Neural progenitor cell (in vitro differentiated cells): ENCODE measurements at regions not wholly inside any gene's neighbourhood (a gene's known extent, or its start where the extent isn't known, plus 50 kb on each side); places are given as distances from the start of the nearest gene placed in this dataset.
A peak's percentile ranks its signal among the peaks of the same experiment; 100 is the strongest.

Source experiments
- DNase-seq: peaks from one replicate; pipeline ENCODE4 v3.0.0-alpha.2; 2016; ENCODE audit warnings: low spot score
- H2AFZ ChIP-seq: fragments of 200-600 bp; sonication (generic); replicated peaks from 2 replicates; pipeline ENCODE4 v1.6.1; 2016; ENCODE audit warnings: antibody characterized with exemption
- H3F3A ChIP-seq: fragments of 200-600 bp; sonication (generic); 2 replicates; pipeline ENCODE4 v1.6.1; 2016; ENCODE audit warnings: antibody characterized with exemption, low read depth
- H3K27ac ChIP-seq: fragments of 200-600 bp; sonication (generic); 2 replicates; pipeline ENCODE4 v1.5.1; 2016; ENCODE audit warnings: mild to moderate bottlenecking
- H3K27me3 ChIP-seq: fragments of 200-600 bp; sonication (generic); 2 replicates; pipeline ENCODE4 v1.6.1; 2016; ENCODE audit warnings: mild to moderate bottlenecking, moderate library complexity
- H3K36me3 ChIP-seq: fragments of 200-600 bp; sonication (generic); 2 replicates; pipeline ENCODE4 v1.5.1; 2016
- H3K4me1 ChIP-seq: fragments of 200-600 bp; sonication (generic); 2 replicates; pipeline ENCODE4 v1.6.1; 2016; ENCODE audit warnings: mixed run types
- H3K4me2 ChIP-seq: fragments of 200-600 bp; sonication (generic); 2 replicates; pipeline ENCODE4 v1.6.1; 2016
- H3K4me3 ChIP-seq: fragments of 200-600 bp; sonication (generic); 2 replicates; pipeline ENCODE4 v1.5.1; 2016
- H3K79me2 ChIP-seq: fragments of 200-600 bp; sonication (generic); 2 replicates; pipeline ENCODE4 v1.6.1; 2016; ENCODE audit warnings: low read depth
- H3K9ac ChIP-seq: fragments of 200-600 bp; sonication (generic); 2 replicates; pipeline ENCODE4 v1.6.1; 2016
- H3K9me3 ChIP-seq: fragments of 200-600 bp; sonication (generic); 2 replicates; pipeline ENCODE4 v1.5.1; 2016; ENCODE audit warnings: low read depth
- H4K20me1 ChIP-seq: fragments of 200-600 bp; sonication (generic); 2 replicates; pipeline ENCODE4 v1.6.1; 2016; ENCODE audit warnings: low read depth
- H3K27ac Mint-ChIP-seq: 3 replicates; pipeline ENCODE4 v1.8.0; 2021; ENCODE audit warnings: mixed read lengths
- H3K27me3 Mint-ChIP-seq: 2 replicates; pipeline ENCODE4 v1.8.0; 2022; ENCODE audit warnings: low read depth, mild to moderate bottlenecking, inconsistent platforms, moderate library complexity, mixed read lengths; ENCODE audit not compliant: insufficient read depth
- H3K36me3 Mint-ChIP-seq: 3 replicates; pipeline ENCODE4 v1.8.0; 2021; ENCODE audit warnings: mixed read lengths
- H3K4me1 Mint-ChIP-seq: 3 replicates; pipeline ENCODE4 v1.8.0; 2021; ENCODE audit warnings: mixed read lengths
- H3K4me3 Mint-ChIP-seq: 3 replicates; pipeline ENCODE4 v1.8.0; 2021; ENCODE audit warnings: mild to moderate bottlenecking, moderate library complexity, mixed read lengths
- H3K9me3 Mint-ChIP-seq: 3 replicates; pipeline ENCODE4 v1.8.0; 2020; ENCODE audit warnings: mixed read lengths
- CTCF ChIP-seq: fragments of 200-600 bp; sonication (generic); IDR thresholded peaks from 2 replicates; pipeline ENCODE4 v1.5.1; 2017; ENCODE audit warnings: antibody characterized with exemption, mild to moderate bottlenecking
- EZH2 ChIP-seq: fragments of 200-600 bp; sonication (generic); IDR thresholded peaks from 2 replicates; pipeline ENCODE4 v1.6.1; 2017; ENCODE audit warnings: antibody characterized with exemption, mild to moderate bottlenecking, moderate library complexity
- EZH2phosphoT487 ChIP-seq: fragments of 200-600 bp; sonication (generic); IDR thresholded peaks from 2 replicates; pipeline ENCODE4 v1.6.1; 2017; ENCODE audit warnings: antibody characterized with exemption

GRCh38 chr2:149729586-149729985 lies 142.0 kb upstream of the MMADHC start:
- no peaks in the 10 kb centered on the region for H3K4me1 ChIP-seq
- H3F3A ChIP-seq: no peaks in the 10 kb centered on the region
- H4K20me1 ChIP-seq: no peaks in the 10 kb centered on the region
- Mint-ChIP-seq H3K9me3 (no peaks in the 10 kb centered on the region), H3K36me3 (no peaks in the 10 kb centered on the region), H3K27me3 (peaks cover 2% of the 10 kb centered on the region), H3K4me1 (peaks cover 22% of the 10 kb centered on the region), H3K4me3 (no peak overlapping the region), H3K27ac (no peak overlapping the region)
- H3K4me3 ChIP-seq: no peak overlapping the region
- no peaks in the 10 kb centered on the region for H3K27me3 ChIP-seq
- H3K79me2 ChIP-seq: no peaks in the 10 kb centered on the region
- TF ChIP-seq EZH2 (no peak), EZH2phosphoT487 (no peak), CTCF (no peak)
- H3K9ac ChIP-seq: no peak overlapping the region
- H3K4me2 ChIP-seq: no peak overlapping the region
- no peak for DNase-seq
- no peaks in the 10 kb centered on the region for H3K36me3 ChIP-seq
- H2AFZ ChIP-seq: no peak overlapping the region
- no peaks in the 10 kb centered on the region for H3K9me3 ChIP-seq
- H3K27ac ChIP-seq: no peak overlapping the region

GRCh38 chr2:149727927-149728326 lies 140.4 kb upstream of the MMADHC start:
- H3K27me3 Mint-ChIP-seq: peaks cover 2% of the 10 kb centered on the region
- H3K36me3 Mint-ChIP-seq: no peaks in the 10 kb centered on the region
- peak overlapping the region; percentile 34 for H3K27ac Mint-ChIP-seq

GRCh38 chr2:149725234-149725633 lies 137.7 kb upstream of the MMADHC start:
- no peaks in the 10 kb centered on the region for H3K9me3 Mint-ChIP-seq
- H3K9me3 ChIP-seq: no peaks in the 10 kb centered on the region
- H3K4me1 Mint-ChIP-seq: peaks cover 14% of the 10 kb centered on the region
- no peak for DNase-seq
- H3K4me2 ChIP-seq: no peak overlapping the region
- no peak overlapping the region for H3K27ac Mint-ChIP-seq
- no peak overlapping the region for H3K4me3 ChIP-seq
- H3K36me3 Mint-ChIP-seq: no peaks in the 10 kb centered on the region
- no peaks in the 10 kb centered on the region for H3K79me2 ChIP-seq
- H3K36me3 ChIP-seq: no peaks in the 10 kb centered on the region
- no peak overlapping the region for H2AFZ ChIP-seq
- H4K20me1 ChIP-seq: no peaks in the 10 kb centered on the region
- H3F3A ChIP-seq: no peaks in the 10 kb centered on the region
- peaks cover 8% of the 10 kb centered on the region for H3K4me1 ChIP-seq
- no peak overlapping the region for H3K4me3 Mint-ChIP-seq
- H3K27ac ChIP-seq: no peak overlapping the region
- H3K27me3 ChIP-seq: no peaks in the 10 kb centered on the region
- H3K9ac ChIP-seq: no peak overlapping the region
- TF ChIP-seq EZH2 (no peak), CTCF (no peak), EZH2phosphoT487 (no peak)
- H3K27me3 Mint-ChIP-seq: peaks cover 2% of the 10 kb centered on the region

More at GRCh38 chr2:149727927-149728326, 140.4 kb upstream of the MMADHC start:
- Histone ChIP-seq H3K79me2 (no peaks in the 10 kb centered on the region), H4K20me1 (no peaks in the 10 kb centered on the region), H3K4me2 (no peak overlapping the region), H3K27me3 (no peaks in the 10 kb centered on the region), H3F3A (no peaks in the 10 kb centered on the region), H3K27ac (no peak overlapping the region), H2AFZ (no peak overlapping the region), H3K9ac (no peak overlapping the region), H3K4me1 (no peaks in the 10 kb centered on the region), H3K36me3 (no peaks in the 10 kb centered on the region), H3K9me3 (no peaks in the 10 kb centered on the region), H3K4me3 (no peak overlapping the region)
- no peak overlapping the region for H3K4me3 Mint-ChIP-seq
- TF ChIP-seq CTCF: no peak
- no peak for TF ChIP-seq EZH2
- H3K4me1 Mint-ChIP-seq: peaks cover 16% of the 10 kb centered on the region
- DNase-seq: no peak
- no peaks in the 10 kb centered on the region for H3K9me3 Mint-ChIP-seq
